GM12878 (cell line): ENCODE measurements at regions not wholly inside any gene's neighbourhood (a gene's known extent, or its start where the extent isn't known, plus 50 kb on each side); places are given as distances from the start of the nearest gene placed in this dataset.

Source experiments
- ATAC-seq: fragments of 200-7000 bp; cut with Tn5 transposase; 3 replicates; pipeline ENCODE4 v1.9.1; 2020; ENCODE audit warnings: mild to moderate bottlenecking, moderate library complexity
- BruUV-seq: library from RNA; stranded (reverse); fragments of 400-500 nt; replicated peaks from 2 replicates; lab custom pipeline; 2021; lab: Mats Ljungman, UMichigan
- CTCF ChIA-PET: fragments of 300-600 bp; sonication (Branson Sonifier 250); formaldehyde crosslinking; extraction: SDS; loops from one replicate; lab custom pipeline; 2021; ENCODE audit warnings: inconsistent platforms; lab: Yijun Ruan, JAX
- POLR2A ChIA-PET: fragments of 350-600 bp; formaldehyde crosslinking; extraction: SDS; loops from one replicate; lab custom pipeline; 2021; ENCODE audit warnings: inconsistent platforms; lab: Charles Lee
- RAD21 ChIA-PET: fragments of 300-600 bp; sonication (Branson Sonifier 250); formaldehyde crosslinking; loops from one replicate; lab custom pipeline; 2023; ENCODE audit warnings: antibody characterized with exemption; ENCODE audit not compliant: unreplicated experiment; lab: Charles Lee
- SMC1A ChIA-PET: fragments of 300-600 bp; sonication (Branson Sonifier 250); formaldehyde crosslinking; loops from one replicate; lab custom pipeline; 2023; ENCODE audit not compliant: unreplicated experiment, uncharacterized antibody; lab: Charles Lee
- DNase-seq: peaks from one replicate; pipeline ENCODE4 v3.0.0-alpha.2; 2011; ENCODE audit warnings: low read depth, low spot score
- FAIRE-seq: peaks from 3 replicates; lab custom pipeline; 2011; peaks lifted over from hg19 to GRCh38; lab: Jason Lieb, UNC
- H2AFZ ChIP-seq: 2 replicates; pipeline ENCODE4 v1.6.0; 2011; ENCODE audit warnings: low read depth, low read length, control low read depth; ENCODE audit not compliant: control insufficient read depth
- H3K27ac ChIP-seq: 2 replicates; pipeline ENCODE4 v1.5.1; 2011; ENCODE audit warnings: control low read depth; ENCODE audit not compliant: control insufficient read depth, insufficient read depth
- H3K27me3 ChIP-seq, 2 experiments: replicated peaks in 1 of 2; 2 replicates each; pipeline versions ENCODE4 v1.6.0 to v1.6.1; 2011; ENCODE audit warnings: low read length in 1 of 2; ENCODE audit not compliant: control insufficient read depth in 2 of 2, insufficient read depth in 2 of 2
- H3K36me3 ChIP-seq, 2 experiments: 2 replicates each; pipeline ENCODE4 v1.5.1; 2011; ENCODE audit warnings: low read length in 1 of 2; ENCODE audit not compliant: control insufficient read depth in 2 of 2, insufficient read depth in 2 of 2
- H3K4me1 ChIP-seq: 2 replicates; pipeline ENCODE4 v1.6.1; 2011; ENCODE audit warnings: mild to moderate bottlenecking, low read length, moderate library complexity, mixed read lengths; ENCODE audit not compliant: control insufficient read depth, insufficient read depth
- H3K4me2 ChIP-seq: 2 replicates; pipeline ENCODE4 v1.6.0; 2011; ENCODE audit warnings: control low read depth; ENCODE audit not compliant: control insufficient read depth, insufficient read depth
- H3K4me3 ChIP-seq: fragments of 200-600 bp; sonication (generic); 2 replicates; pipeline ENCODE4 v1.5.1; 2016
- H3K79me2 ChIP-seq: 2 replicates; pipeline ENCODE4 v1.6.0; 2011; ENCODE audit warnings: low read length; ENCODE audit not compliant: control insufficient read depth, insufficient read depth
- H3K9ac ChIP-seq: 2 replicates; pipeline ENCODE4 v1.8.0; 2011; ENCODE audit warnings: low read length, control low read depth, mixed read lengths; ENCODE audit not compliant: control insufficient read depth, insufficient read depth
- H3K9me3 ChIP-seq: replicated peaks from 3 replicates; pipeline ENCODE4 v1.5.1; 2011; ENCODE audit warnings: mild to moderate bottlenecking, low read length; ENCODE audit not compliant: control insufficient read depth, insufficient read depth
- H4K20me1 ChIP-seq: 2 replicates; pipeline ENCODE4 v1.6.0; 2011; ENCODE audit not compliant: control insufficient read depth, insufficient read depth
- BACH1 ChIP-seq: fragments of 450-650 bp; IDR thresholded peaks from 2 replicates; pipeline ENCODE4 v1.6.1; 2017; ENCODE audit warnings: mild to moderate bottlenecking, borderline replicate concordance
- CHD4 ChIP-seq: fragments of 200-600 bp; sonication (generic); IDR thresholded peaks from 2 replicates; pipeline ENCODE4 v1.6.1; 2016; ENCODE audit warnings: mild to moderate bottlenecking
- CREM ChIP-seq: IDR thresholded peaks from 2 replicates; pipeline ENCODE4 v1.6.1; 2014; ENCODE audit warnings: antibody characterized with exemption, low read depth
- EP300 ChIP-seq, 2 experiments: fragments of 150-350 bp in 1 of 2; IDR thresholded peaks; 2 replicates each; pipeline ENCODE4 v1.6.1; 2011 to 2012; ENCODE audit warnings: low read depth in 2 of 2, low read length in 2 of 2, borderline replicate concordance in 1 of 2, improper control_type of control experiment in 1 of 2, inconsistent platforms in 1 of 2; ENCODE audit not compliant: control insufficient read depth in 1 of 2
- HDGF ChIP-seq: fragments of 450-650 bp; IDR thresholded peaks from 2 replicates; pipeline ENCODE4 v1.6.1; 2016; ENCODE audit warnings: antibody characterized with exemption
- NFXL1 ChIP-seq: fragments of 450-650 bp; IDR thresholded peaks from 2 replicates; pipeline ENCODE4 v1.6.1; 2017; ENCODE audit warnings: antibody characterized with exemption, mild to moderate bottlenecking, borderline replicate concordance
- NFYB ChIP-seq: IDR thresholded peaks from 2 replicates; pipeline ENCODE4 v1.6.1; 2011; ENCODE audit warnings: low read depth, mild to moderate bottlenecking, low read length, improper control_type of control experiment, moderate library complexity; ENCODE audit not compliant: insufficient read depth
- POU2F2 ChIP-seq: IDR thresholded peaks from 3 replicates; pipeline ENCODE4 v1.6.1; 2011; ENCODE audit warnings: low read depth, mild to moderate bottlenecking, low read length, borderline replicate concordance
- SMAD1 ChIP-seq: fragments of 450-650 bp; IDR thresholded peaks from 2 replicates; pipeline ENCODE4 v1.6.1; 2018; ENCODE audit warnings: mild to moderate bottlenecking, low read depth; ENCODE audit not compliant: partially characterized antibody
- TARDBP ChIP-seq: IDR thresholded peaks from 2 replicates; pipeline ENCODE4 v1.6.1; 2016; ENCODE audit warnings: borderline replicate concordance
- ZNF274 ChIP-seq: IDR thresholded peaks from one replicate; pipeline ENCODE4 v1.8.0; 2011; ENCODE audit not compliant: insufficient read length, insufficient read depth
- WGBS: methylation state at CpG from one replicate; pipeline ENCODE4 v1.1.6; 2016; ENCODE audit warnings: low lambda C conversion rate; ENCODE audit not compliant: insufficient replicate concordance, insufficient coverage; ENCODE audit errors: missing lambda C conversion rate; 5-methylcytosine and 5-hydroxymethylcytosine counted together
- in situ Hi-C: fragments of 300-500 bp; cut with MboI; formaldehyde crosslinking; loops from 9 replicates; pipeline ENCODE4 v1.14.3; 2018; ENCODE audit warnings: mixed read lengths
- intact Hi-C: fragments of 100-400 bp; cut with micrococcal nuclease; formaldehyde crosslinking; loops from one replicate; pipeline ENCODE4 v1.14.2; 2022; ENCODE audit not compliant: unreplicated experiment
- TF ChIP-seq, protein P1 (sequence below): IDR thresholded peaks from 2 replicates; pipeline ENCODE4 v1.6.1; 2012; ENCODE audit warnings: improper control_type of control experiment, low read depth, low read length; ENCODE audit not compliant: insufficient replicate concordance
- TF ChIP-seq, protein P2 (sequence below), 3 experiments: IDR thresholded peaks in 2 of 3; conservative IDR thresholded peaks in 1 of 3; 2 replicates each; pipeline ENCODE4 v1.5.1; 2011; ENCODE audit warnings: low read depth in 3 of 3, low read length in 3 of 3, mild to moderate bottlenecking in 3 of 3, control low read depth in 2 of 3, moderate library complexity in 2 of 3, inconsistent platforms in 1 of 3, mixed read lengths in 1 of 3; ENCODE audit not compliant: control insufficient read depth in 2 of 3, insufficient read depth in 1 of 3; ENCODE audit errors: extremely low read depth in 1 of 3

GRCh38 chr3:82050382-82050781, 288.9 kb upstream of the GBE1 start:
- ChIA-PET RAD21 (no interaction called here), SMC1A (no interaction called here), CTCF (no interaction called here), POLR2A (no interaction called here)
- H3K27me3 ChIP-seq, result no peaks in the 10 kb centered on the region
- no peak for FAIRE-seq
- no peak overlapping the region for H3K9ac ChIP-seq
- H3K79me2 ChIP-seq, result no peaks in the 10 kb centered on the region
- H3K36me3 ChIP-seq, result no peaks in the 10 kb centered on the region
- no peak for DNase-seq
- no peak for TF ChIP-seq CREM
- TF ChIP-seq, protein P1, sequence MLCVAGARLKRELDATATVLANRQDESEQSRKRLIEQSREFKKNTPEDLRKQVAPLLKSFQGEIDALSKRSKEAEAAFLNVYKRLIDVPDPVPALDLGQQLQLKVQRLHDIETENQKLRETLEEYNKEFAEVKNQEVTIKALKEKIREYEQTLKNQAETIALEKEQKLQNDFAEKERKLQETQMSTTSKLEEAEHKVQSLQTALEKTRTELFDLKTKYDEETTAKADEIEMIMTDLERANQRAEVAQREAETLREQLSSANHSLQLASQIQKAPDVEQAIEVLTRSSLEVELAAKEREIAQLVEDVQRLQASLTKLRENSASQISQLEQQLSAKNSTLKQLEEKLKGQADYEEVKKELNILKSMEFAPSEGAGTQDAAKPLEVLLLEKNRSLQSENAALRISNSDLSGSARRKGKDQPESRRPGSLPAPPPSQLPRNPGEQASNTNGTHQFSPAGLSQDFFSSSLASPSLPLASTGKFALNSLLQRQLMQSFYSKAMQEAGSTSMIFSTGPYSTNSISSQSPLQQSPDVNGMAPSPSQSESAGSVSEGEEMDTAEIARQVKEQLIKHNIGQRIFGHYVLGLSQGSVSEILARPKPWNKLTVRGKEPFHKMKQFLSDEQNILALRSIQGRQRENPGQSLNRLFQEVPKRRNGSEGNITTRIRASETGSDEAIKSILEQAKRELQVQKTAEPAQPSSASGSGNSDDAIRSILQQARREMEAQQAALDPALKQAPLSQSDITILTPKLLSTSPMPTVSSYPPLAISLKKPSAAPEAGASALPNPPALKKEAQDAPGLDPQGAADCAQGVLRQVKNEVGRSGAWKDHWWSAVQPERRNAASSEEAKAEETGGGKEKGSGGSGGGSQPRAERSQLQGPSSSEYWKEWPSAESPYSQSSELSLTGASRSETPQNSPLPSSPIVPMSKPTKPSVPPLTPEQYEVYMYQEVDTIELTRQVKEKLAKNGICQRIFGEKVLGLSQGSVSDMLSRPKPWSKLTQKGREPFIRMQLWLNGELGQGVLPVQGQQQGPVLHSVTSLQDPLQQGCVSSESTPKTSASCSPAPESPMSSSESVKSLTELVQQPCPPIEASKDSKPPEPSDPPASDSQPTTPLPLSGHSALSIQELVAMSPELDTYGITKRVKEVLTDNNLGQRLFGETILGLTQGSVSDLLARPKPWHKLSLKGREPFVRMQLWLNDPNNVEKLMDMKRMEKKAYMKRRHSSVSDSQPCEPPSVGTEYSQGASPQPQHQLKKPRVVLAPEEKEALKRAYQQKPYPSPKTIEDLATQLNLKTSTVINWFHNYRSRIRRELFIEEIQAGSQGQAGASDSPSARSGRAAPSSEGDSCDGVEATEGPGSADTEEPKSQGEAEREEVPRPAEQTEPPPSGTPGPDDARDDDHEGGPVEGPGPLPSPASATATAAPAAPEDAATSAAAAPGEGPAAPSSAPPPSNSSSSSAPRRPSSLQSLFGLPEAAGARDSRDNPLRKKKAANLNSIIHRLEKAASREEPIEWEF, result no peak
- no peak for TF ChIP-seq SMAD1
- no peak for TF ChIP-seq EP300 (IDR thresholded peaks at IDR 0.05; ENCODE audit: borderline replicate concordance in 1 of 2, control insufficient read depth in 1 of 2, low read depth in 2 of 2, low read length in 2 of 2)
- TF ChIP-seq HDGF, result no peak
- no peak for TF ChIP-seq BACH1
- no peak for TF ChIP-seq NFXL1
- TF ChIP-seq ZNF274, result no peak
- no peak for TF ChIP-seq POU2F2
- TF ChIP-seq TARDBP, result no peak
- TF ChIP-seq, protein P2, sequence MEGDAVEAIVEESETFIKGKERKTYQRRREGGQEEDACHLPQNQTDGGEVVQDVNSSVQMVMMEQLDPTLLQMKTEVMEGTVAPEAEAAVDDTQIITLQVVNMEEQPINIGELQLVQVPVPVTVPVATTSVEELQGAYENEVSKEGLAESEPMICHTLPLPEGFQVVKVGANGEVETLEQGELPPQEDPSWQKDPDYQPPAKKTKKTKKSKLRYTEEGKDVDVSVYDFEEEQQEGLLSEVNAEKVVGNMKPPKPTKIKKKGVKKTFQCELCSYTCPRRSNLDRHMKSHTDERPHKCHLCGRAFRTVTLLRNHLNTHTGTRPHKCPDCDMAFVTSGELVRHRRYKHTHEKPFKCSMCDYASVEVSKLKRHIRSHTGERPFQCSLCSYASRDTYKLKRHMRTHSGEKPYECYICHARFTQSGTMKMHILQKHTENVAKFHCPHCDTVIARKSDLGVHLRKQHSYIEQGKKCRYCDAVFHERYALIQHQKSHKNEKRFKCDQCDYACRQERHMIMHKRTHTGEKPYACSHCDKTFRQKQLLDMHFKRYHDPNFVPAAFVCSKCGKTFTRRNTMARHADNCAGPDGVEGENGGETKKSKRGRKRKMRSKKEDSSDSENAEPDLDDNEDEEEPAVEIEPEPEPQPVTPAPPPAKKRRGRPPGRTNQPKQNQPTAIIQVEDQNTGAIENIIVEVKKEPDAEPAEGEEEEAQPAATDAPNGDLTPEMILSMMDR (IDR thresholded peaks at IDR 0.05 in 2 of 3, conservative IDR thresholded peaks at IDR 0.05 in 1 of 3; ENCODE audit: control insufficient read depth in 2 of 3, extremely low read depth in 1 of 3, insufficient read depth in 1 of 3, low read depth in 3 of 3, low read length in 3 of 3), result no peak
- TF ChIP-seq CHD4, result no peak
- TF ChIP-seq NFYB, result no peak
- intact Hi-C loops (no loop called here), in situ Hi-C loops (no loop called here)
- H3K27ac ChIP-seq, result no peak overlapping the region
- no peak overlapping the region for H2AFZ ChIP-seq
- no peak for ATAC-seq
- H3K4me3 ChIP-seq, result no peak overlapping the region
- H3K9me3 ChIP-seq, result no peaks in the 10 kb centered on the region
- no peaks in the 10 kb centered on the region for H3K4me1 ChIP-seq
- no peaks in the 10 kb centered on the region for H4K20me1 ChIP-seq
- 0% methylated on average over 1 of the region's 1 CpG for WGBS
- BruUV-seq, result no TSS peak
- no peak overlapping the region for H3K4me2 ChIP-seq
